H54 (cell line): ENCODE measurements at regions not wholly inside any gene's neighbourhood (a gene's known extent, or its start where the extent isn't known, plus 50 kb on each side); places are given as distances from the start of the nearest gene placed in this dataset.
"Not testable (repeated sequence)": the region's sequence is repeated elsewhere in the genome, so short reads cannot be mapped to it uniquely, and the experiment has no call there.

Experiments used
- DNase-seq: peaks from one replicate; pipeline ENCODE4 v3.0.0; 2011; ENCODE audit warnings: low spot score, mixed read lengths; ENCODE audit not compliant: insufficient read length
- FAIRE-seq: peaks from 3 replicates; lab custom pipeline; 2011; peaks lifted over from hg19 to GRCh38; lab: Jason Lieb, UNC
- POLR2A ChIP-seq: IDR thresholded peaks from 2 replicates; pipeline ENCODE4 v1.6.1; 2011; ENCODE audit warnings: low read depth, mild to moderate bottlenecking, low read length

GRCh38 chrX:140092121-140092520 is 126.8 kb upstream of the CXorf66 start:
- no peak for DNase-seq
- no peak for FAIRE-seq
- TF ChIP-seq POLR2A, result no peak

- DNase-seq, result no peak
- no peak for TF ChIP-seq POLR2A
- FAIRE-seq, result no peak
These were observed 126.0 kb upstream of the CXorf66 start for GRCh38 chrX:140091125-140091886.

GRCh38 chrX:140090800-140091124 is 125.4 kb upstream of the CXorf66 start:
- TF ChIP-seq POLR2A, result no peak
- FAIRE-seq (no peak), DNase-seq (no peak)

- FAIRE-seq, result no peak
These were observed 123.1 kb upstream of the CXorf66 start for GRCh38 chrX:140088438-140088837.

GRCh38 chrX:140087875-140088274 is 122.6 kb upstream of the CXorf66 start:
- no peak for TF ChIP-seq POLR2A
- no peak for FAIRE-seq
- DNase-seq, result no peak

More at GRCh38 chrX:140088438-140088837, 123.1 kb upstream of the CXorf66 start:
- DNase-seq, result no peak
- no peak for TF ChIP-seq POLR2A

- TF ChIP-seq POLR2A, result no peak
- DNase-seq (no peak), FAIRE-seq (no peak)
These were observed 121.4 kb upstream of the CXorf66 start for GRCh38 chrX:140086691-140087090.

- not testable (repeated sequence) for DNase-seq, FAIRE-seq
These were observed 109.5 kb upstream of the CXorf66 start for GRCh38 chrX:140074851-140075250.

- DNase-seq, result no peak
- no peak for FAIRE-seq
- TF ChIP-seq POLR2A, result no peak
These were observed 105.7 kb upstream of the CXorf66 start for GRCh38 chrX:140071037-140071436.

- TF ChIP-seq POLR2A, result no peak
- DNase-seq, result no peak
- FAIRE-seq, result no peak
These were observed 100.8 kb upstream of the CXorf66 start for GRCh38 chrX:140065961-140066662.

- DNase-seq (no peak), FAIRE-seq (no peak)
- no peak for TF ChIP-seq POLR2A
These were observed 99.7 kb upstream of the CXorf66 start for GRCh38 chrX:140064993-140065392.

- FAIRE-seq, result no peak
- TF ChIP-seq POLR2A, result no peak
- peak; percentile 36 for DNase-seq
These were observed 91.7 kb upstream of the CXorf66 start for GRCh38 chrX:140057001-140057411.

- DNase-seq (no peak), FAIRE-seq (no peak)
- TF ChIP-seq POLR2A, result no peak
These were observed 88.5 kb upstream of the CXorf66 start for GRCh38 chrX:140053846-140054245.

- no peak for FAIRE-seq
- no peak for TF ChIP-seq POLR2A
- DNase-seq, result no peak
These were observed 85.6 kb upstream of the CXorf66 start for GRCh38 chrX:140050906-140051305.

GRCh38 chrX:140040386-140040785 is 75.1 kb upstream of the CXorf66 start:
- FAIRE-seq, result no peak
- peak; percentile 4 for DNase-seq
- no peak for TF ChIP-seq POLR2A

- DNase-seq, result no peak
- TF ChIP-seq POLR2A, result no peak
- FAIRE-seq, result no peak
These were observed 73.5 kb upstream of the CXorf66 start for GRCh38 chrX:140038842-140039241.
